GM19239 (cell line): ENCODE measurements at regions not wholly inside any gene's neighbourhood (a gene's known extent, or its start where the extent isn't known, plus 50 kb on each side); places are given as distances from the start of the nearest gene placed in this dataset.
"Not testable (repeated sequence)": the region's sequence is repeated elsewhere in the genome, so short reads cannot be mapped to it uniquely, and the experiment has no call there.

Experiments
- DNase-seq: peaks from one replicate; pipeline ENCODE4 v3.0.0; 2011; ENCODE audit warnings: low spot score; ENCODE audit not compliant: insufficient read length
- FAIRE-seq: peaks from 2 replicates; lab custom pipeline; 2011; peaks lifted over from hg19 to GRCh38; lab: Jason Lieb, UNC

- DNase-seq, result no peak
- FAIRE-seq, result no peak
These were observed 389.0 kb downstream of the SOX11 start for GRCh38 chr2:6080932-6081753.

- no peak for DNase-seq
- FAIRE-seq, result no peak
These were observed 389.9 kb downstream of the SOX11 start for GRCh38 chr2:6081955-6082624.

GRCh38 chr2:6082625-6083018 lies 390.4 kb downstream of the SOX11 start:
- DNase-seq (no peak), FAIRE-seq (no peak)

- FAIRE-seq, result no peak
These were observed 391.0 kb downstream of the SOX11 start for GRCh38 chr2:6083136-6083535.

GRCh38 chr2:6089474-6089873 lies 397.3 kb downstream of the SOX11 start:
- DNase-seq (no peak), FAIRE-seq (no peak)

More at GRCh38 chr2:6083136-6083535, 391.0 kb downstream of the SOX11 start:
- no peak for DNase-seq

- DNase-seq (no peak), FAIRE-seq (no peak)
These were observed 411.2 kb downstream of the SOX11 start for GRCh38 chr2:6103372-6103771.

- DNase-seq, result no peak
These were observed 411.8 kb downstream of the SOX11 start for GRCh38 chr2:6103949-6104348.

GRCh38 chr2:6107290-6107689 lies 415.1 kb downstream of the SOX11 start:
- no peak for FAIRE-seq
- no peak for DNase-seq

More at GRCh38 chr2:6103949-6104348, 411.8 kb downstream of the SOX11 start:
- no peak for FAIRE-seq

GRCh38 chr2:6109831-6110230 lies 417.6 kb downstream of the SOX11 start:
- DNase-seq (no peak), FAIRE-seq (no peak)

GRCh38 chr2:6111781-6112261 lies 419.6 kb downstream of the SOX11 start:
- DNase-seq (no peak), FAIRE-seq (no peak)

- no peak for FAIRE-seq
- no peak for DNase-seq
These were observed 421.6 kb downstream of the SOX11 start for GRCh38 chr2:6113786-6114185.

GRCh38 chr2:6127718-6128117 lies 435.5 kb downstream of the SOX11 start:
- FAIRE-seq, result no peak
- no peak for DNase-seq

GRCh38 chr2:6139142-6139541 lies 447.0 kb downstream of the SOX11 start:
- FAIRE-seq, result no peak
- DNase-seq, result no peak

- FAIRE-seq, result no peak
- no peak for DNase-seq
These were observed 447.7 kb downstream of the SOX11 start for GRCh38 chr2:6139916-6140315.

GRCh38 chr2:6140509-6140908 lies 448.3 kb downstream of the SOX11 start:
- DNase-seq (no peak), FAIRE-seq (no peak)

- DNase-seq (no peak), FAIRE-seq (no peak)
These were observed 451.6 kb downstream of the SOX11 start for GRCh38 chr2:6143812-6144211.

- not testable (repeated sequence) for FAIRE-seq, DNase-seq
These were observed 455.0 kb downstream of the SOX11 start for GRCh38 chr2:6147215-6147614.

GRCh38 chr2:6148882-6149281 lies 456.7 kb downstream of the SOX11 start:
- DNase-seq (no peak), FAIRE-seq (no peak)

GRCh38 chr2:6159606-6160005 lies 467.4 kb downstream of the SOX11 start:
- FAIRE-seq, result no peak
- DNase-seq, result no peak

- FAIRE-seq (no peak), DNase-seq (no peak)
These were observed 471.7 kb downstream of the SOX11 start for GRCh38 chr2:6163932-6164331.

- no peak for DNase-seq
- no peak for FAIRE-seq
These were observed 473.0 kb downstream of the SOX11 start for GRCh38 chr2:6164986-6165747.
